Kidney epithelial cell (primary cell): ENCODE measurements at regions not wholly inside any gene's neighbourhood (a gene's known extent, or its start where the extent isn't known, plus 50 kb on each side); places are given as distances from the start of the nearest gene placed in this dataset.

Experiments used
- DNase-seq: peaks from one replicate; pipeline ENCODE4 v3.0.0-alpha.2; 2010; ENCODE audit warnings: low read depth
- H3K27me3 ChIP-seq: 2 replicates; pipeline ENCODE4 v1.6.0; 2011; ENCODE audit warnings: low read length; ENCODE audit not compliant: control insufficient read depth, insufficient read depth
- H3K36me3 ChIP-seq: 2 replicates; pipeline ENCODE4 v1.5.1; 2011; ENCODE audit warnings: low read length; ENCODE audit not compliant: control insufficient read depth, insufficient read depth
- H3K4me3 ChIP-seq: 2 replicates; pipeline ENCODE4 v1.5.1; 2011; ENCODE audit warnings: low read depth, mild to moderate bottlenecking, control low read depth, low read length
- TF ChIP-seq, protein P1 (sequence below): IDR thresholded peaks from 2 replicates; pipeline ENCODE4 v1.5.1; 2011; ENCODE audit warnings: mild to moderate bottlenecking, moderate library complexity, low read length, control low read depth, inconsistent platforms; ENCODE audit not compliant: insufficient read depth, poor library complexity, severe bottlenecking

- Histone ChIP-seq H3K27me3 (no peaks in the 10 kb centered on the region), H3K36me3 (no peaks in the 10 kb centered on the region), H3K4me3 (no peak overlapping the region)
- TF ChIP-seq, protein P1, sequence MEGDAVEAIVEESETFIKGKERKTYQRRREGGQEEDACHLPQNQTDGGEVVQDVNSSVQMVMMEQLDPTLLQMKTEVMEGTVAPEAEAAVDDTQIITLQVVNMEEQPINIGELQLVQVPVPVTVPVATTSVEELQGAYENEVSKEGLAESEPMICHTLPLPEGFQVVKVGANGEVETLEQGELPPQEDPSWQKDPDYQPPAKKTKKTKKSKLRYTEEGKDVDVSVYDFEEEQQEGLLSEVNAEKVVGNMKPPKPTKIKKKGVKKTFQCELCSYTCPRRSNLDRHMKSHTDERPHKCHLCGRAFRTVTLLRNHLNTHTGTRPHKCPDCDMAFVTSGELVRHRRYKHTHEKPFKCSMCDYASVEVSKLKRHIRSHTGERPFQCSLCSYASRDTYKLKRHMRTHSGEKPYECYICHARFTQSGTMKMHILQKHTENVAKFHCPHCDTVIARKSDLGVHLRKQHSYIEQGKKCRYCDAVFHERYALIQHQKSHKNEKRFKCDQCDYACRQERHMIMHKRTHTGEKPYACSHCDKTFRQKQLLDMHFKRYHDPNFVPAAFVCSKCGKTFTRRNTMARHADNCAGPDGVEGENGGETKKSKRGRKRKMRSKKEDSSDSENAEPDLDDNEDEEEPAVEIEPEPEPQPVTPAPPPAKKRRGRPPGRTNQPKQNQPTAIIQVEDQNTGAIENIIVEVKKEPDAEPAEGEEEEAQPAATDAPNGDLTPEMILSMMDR = no peak
- DNase-seq = no peak
Observed at GRCh38 chr16:9511389-9511788, 419.9 kb downstream of the HAPSTR1 start.

DNA sequence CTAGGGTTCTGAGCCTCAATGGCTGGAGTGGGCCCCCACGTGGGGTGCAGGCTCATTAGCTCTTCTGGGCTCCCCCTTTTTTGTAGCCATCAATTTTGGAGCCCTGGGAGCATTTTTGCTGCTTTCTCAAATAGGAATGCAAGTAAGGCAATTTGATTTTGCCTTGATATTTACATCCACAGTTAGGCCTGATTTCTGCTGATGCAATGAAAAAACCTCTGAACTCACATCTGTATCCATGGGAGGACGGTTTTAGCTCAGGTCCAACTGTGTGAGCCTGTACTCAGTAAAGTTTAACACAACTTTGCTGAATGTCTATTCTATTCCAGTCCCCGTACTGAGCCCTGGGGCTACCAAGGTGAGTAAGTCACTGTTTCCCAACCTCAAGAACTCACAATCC is 425.0 kb downstream of the HAPSTR1 start:
- no peaks in the 10 kb centered on the region for H3K36me3 ChIP-seq
- H3K4me3 ChIP-seq = no peak overlapping the region
- DNase-seq = no peak
- no peaks in the 10 kb centered on the region for H3K27me3 ChIP-seq
- TF ChIP-seq, protein P1 = no peak

GRCh38 chr16:9518051-9518450 is 426.6 kb downstream of the HAPSTR1 start:
- Histone ChIP-seq H3K36me3 (no peaks in the 10 kb centered on the region), H3K4me3 (no peak overlapping the region), H3K27me3 (no peaks in the 10 kb centered on the region)
- no peak for DNase-seq
- TF ChIP-seq, protein P1 = no peak

DNA sequence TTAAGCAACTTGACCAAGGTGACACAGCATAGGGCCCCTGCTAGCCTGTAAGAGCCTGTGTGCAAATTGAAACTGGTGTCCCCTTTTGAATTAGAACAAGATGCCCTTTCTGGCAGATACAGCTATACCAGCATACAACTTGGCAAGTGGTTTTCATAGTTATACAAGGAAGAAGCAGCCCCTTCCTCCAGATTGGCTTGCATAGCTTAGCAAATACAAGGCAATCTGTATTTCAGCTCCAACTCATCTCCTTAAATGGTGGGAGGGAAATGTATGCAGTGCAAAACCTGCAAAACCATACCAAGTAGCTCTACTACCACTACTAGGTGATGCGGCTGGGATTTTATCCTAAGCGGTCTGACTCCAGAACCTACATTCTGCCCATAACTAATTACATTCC is 427.1 kb downstream of the HAPSTR1 start:
- TF ChIP-seq, protein P1 = no peak
- Histone ChIP-seq H3K36me3 (no peaks in the 10 kb centered on the region), H3K4me3 (no peak overlapping the region), H3K27me3 (no peaks in the 10 kb centered on the region)
- no peak for DNase-seq

DNA sequence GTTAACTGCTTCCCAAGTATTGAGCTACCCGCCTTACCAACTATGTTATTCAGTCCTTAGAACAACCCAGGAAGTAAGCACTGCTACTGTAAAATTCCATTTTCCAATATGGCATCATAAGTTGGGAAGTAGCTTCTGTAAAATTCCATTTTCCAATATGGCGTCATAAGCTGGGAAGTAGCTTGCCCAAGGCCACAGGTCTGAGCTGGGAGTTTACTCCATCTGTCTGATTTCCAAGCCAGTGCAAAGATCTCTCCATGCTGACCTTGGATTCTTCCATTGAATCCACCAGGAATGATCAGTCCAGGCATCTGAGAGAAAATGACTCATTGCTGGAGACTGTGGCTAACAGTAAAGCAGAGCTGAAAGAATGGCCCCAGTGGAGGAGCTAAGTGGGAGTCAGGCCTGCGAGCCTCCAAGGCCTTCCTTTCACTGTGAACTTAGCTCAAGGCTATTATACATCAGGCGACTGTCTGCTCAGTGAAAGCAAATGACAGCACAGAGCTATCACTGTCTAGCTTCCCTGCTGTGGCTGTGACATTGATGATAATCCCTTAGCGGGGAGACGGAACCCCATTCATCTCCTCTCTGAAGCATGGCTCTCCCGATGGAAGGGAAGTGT is 430.4 kb downstream of the HAPSTR1 start:
- no peaks in the 10 kb centered on the region for H3K27me3 ChIP-seq
- TF ChIP-seq, protein P1 = no peak
- H3K36me3 ChIP-seq = no peaks in the 10 kb centered on the region
- no peak overlapping the region for H3K4me3 ChIP-seq
- no peak for DNase-seq

- TF ChIP-seq, protein P1 = no peak
- Histone ChIP-seq H3K4me3 (no peak overlapping the region), H3K27me3 (no peaks in the 10 kb centered on the region), H3K36me3 (no peaks in the 10 kb centered on the region)
- DNase-seq = no peak
Observed at GRCh38 chr16:9522614-9523013, 431.2 kb downstream of the HAPSTR1 start.
